ENCODE measurements at regions not wholly inside any gene's neighbourhood (a gene's known extent, or its start where the extent isn't known, plus 50 kb on each side); places are given as distances from the start of the nearest gene placed in this dataset.

DNA sequence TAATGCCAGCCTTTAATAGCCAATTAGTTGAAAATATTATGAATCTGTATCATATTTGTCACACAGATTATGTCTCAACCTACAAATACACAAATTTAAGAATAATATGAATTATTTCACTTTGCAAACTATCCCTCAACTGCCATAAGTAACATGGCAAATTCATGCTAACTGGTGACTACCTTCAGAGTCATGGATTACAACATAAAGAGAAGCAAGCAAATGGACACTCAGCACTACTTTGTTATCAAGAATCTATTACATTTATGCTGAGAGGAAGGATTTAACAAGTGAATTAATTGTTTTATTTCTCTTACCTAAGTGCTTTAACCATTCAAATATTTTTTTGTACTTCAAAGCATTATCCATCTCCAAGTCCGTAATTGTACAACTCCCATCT is 103.1 kb upstream of the BCL6 start:
- Histone ChIP-seq H4K20me1 (ENCODE audit: insufficient read depth, low read length) (no peaks in the 10 kb centered on the region), H3K9ac (ENCODE audit: insufficient read depth, low read length, poor library complexity, severe bottlenecking) (no peak overlapping the region), H3K4me3 (replicated peaks in 1 of 3; ENCODE audit: low read depth in 2 of 3, low read length in 3 of 3) (no peak overlapping the region), H3K9me3 (replicated peaks in 1 of 2; ENCODE audit: control insufficient read depth in 1 of 2, insufficient read depth in 1 of 2, low read length in 2 of 2) (peaks cover 0 to 8% of the 10 kb centered on the region in 2 donors), H3K79me2 (ENCODE audit: insufficient read depth, low read length) (no peaks in the 10 kb centered on the region), H3K36me3 (replicated peaks in 1 of 2; ENCODE audit: control insufficient read depth in 1 of 2, insufficient read depth in 2 of 2, low read length in 2 of 2) (no peaks in the 10 kb centered on the region), H3K27me3 (ENCODE audit: control insufficient read depth in 2 of 2, insufficient read depth in 2 of 2, low read length in 2 of 2) (no peaks in the 10 kb centered on the region), H2AFZ (ENCODE audit: insufficient read depth, low read depth, low read length, poor library complexity, severe bottlenecking) (no peak overlapping the region), H3K4me2 (replicated peaks; ENCODE audit: extremely low read depth, low read length, poor library complexity, severe bottlenecking) (no peak overlapping the region), H3K27ac (ENCODE audit: low read depth in 1 of 2, low read length in 2 of 2) (peak overlapping the region in 1 of 2 donors; percentile 68), H3K4me1 (ENCODE audit: control insufficient read depth in 1 of 2, insufficient read depth in 2 of 2, low read length in 2 of 2) (peaks cover 36 to 44% of the 10 kb centered on the region in 2 donors)
- DNase-seq: peak in 2 of 3 donors; percentile 17 to 57
- 100% methylated on average over 1 of the region's 1 CpG for WGBS (ENCODE audit: insufficient coverage)
- Mint-ChIP-seq H3K36me3 (no peaks in the 10 kb centered on the region), H3K9me3 (peaks cover 0 to 2% (median 0%) of the 10 kb centered on the region in 7 donors), H3K4me3 (no peak overlapping the region), H3K27me3 (ENCODE audit: low read depth in 3 of 3) (peaks cover 0 to 4% (median 2%) of the 10 kb centered on the region in 3 donors), H3K27ac (peak overlapping the region in 4 of 7 donors; percentile 2 to 97 (median 73)), H3K4me1 (peaks cover 36% of the 10 kb centered on the region)
- TF ChIP-seq, protein P1, sequence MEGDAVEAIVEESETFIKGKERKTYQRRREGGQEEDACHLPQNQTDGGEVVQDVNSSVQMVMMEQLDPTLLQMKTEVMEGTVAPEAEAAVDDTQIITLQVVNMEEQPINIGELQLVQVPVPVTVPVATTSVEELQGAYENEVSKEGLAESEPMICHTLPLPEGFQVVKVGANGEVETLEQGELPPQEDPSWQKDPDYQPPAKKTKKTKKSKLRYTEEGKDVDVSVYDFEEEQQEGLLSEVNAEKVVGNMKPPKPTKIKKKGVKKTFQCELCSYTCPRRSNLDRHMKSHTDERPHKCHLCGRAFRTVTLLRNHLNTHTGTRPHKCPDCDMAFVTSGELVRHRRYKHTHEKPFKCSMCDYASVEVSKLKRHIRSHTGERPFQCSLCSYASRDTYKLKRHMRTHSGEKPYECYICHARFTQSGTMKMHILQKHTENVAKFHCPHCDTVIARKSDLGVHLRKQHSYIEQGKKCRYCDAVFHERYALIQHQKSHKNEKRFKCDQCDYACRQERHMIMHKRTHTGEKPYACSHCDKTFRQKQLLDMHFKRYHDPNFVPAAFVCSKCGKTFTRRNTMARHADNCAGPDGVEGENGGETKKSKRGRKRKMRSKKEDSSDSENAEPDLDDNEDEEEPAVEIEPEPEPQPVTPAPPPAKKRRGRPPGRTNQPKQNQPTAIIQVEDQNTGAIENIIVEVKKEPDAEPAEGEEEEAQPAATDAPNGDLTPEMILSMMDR (IDR thresholded peaks at IDR 0.05): no peak
- intact Hi-C loops (cut with micrococcal nuclease): no loop called here

DNA sequence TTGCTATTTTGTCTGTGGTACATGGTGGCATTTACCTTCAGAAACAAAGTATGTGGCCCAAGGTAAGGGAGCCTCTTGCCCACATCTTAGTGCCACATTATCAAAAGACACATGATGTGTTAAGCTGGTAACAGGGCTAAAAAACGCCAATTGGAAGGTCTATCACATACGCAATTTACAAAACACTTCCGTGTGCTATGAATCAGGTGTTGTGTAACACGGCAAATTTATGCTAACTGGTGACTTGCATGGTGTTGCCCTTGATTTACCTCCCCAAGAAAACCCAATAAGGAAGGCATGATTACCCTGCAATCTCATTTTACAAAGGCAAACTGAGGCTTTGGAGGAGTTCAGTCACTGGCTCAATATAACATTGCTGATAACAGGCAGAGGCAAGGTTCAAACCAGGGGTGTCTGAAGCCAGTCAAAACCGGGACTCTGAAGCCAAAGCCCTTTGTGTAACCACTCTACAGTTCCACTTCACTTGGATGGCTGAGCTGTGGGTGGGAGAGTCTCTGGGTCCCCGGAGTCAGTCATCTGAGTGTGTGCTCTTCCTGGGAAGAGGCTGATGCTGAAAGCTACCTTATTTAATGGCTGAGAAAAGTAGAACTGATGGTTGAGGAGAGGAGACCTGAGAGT is 103.9 kb upstream of the BCL6 start:
- peaks cover 0 to 4% (median 2%) of the 10 kb centered on the region in 3 donors for H3K27me3 Mint-ChIP-seq (ENCODE audit: low read depth in 3 of 3)
- Histone ChIP-seq H3K4me1 (ENCODE audit: control insufficient read depth in 1 of 2, insufficient read depth in 2 of 2, low read length in 2 of 2) (peaks cover 36 to 44% of the 10 kb centered on the region in 2 donors), H4K20me1 (ENCODE audit: insufficient read depth, low read length) (no peaks in the 10 kb centered on the region), H3K36me3 (replicated peaks in 1 of 2; ENCODE audit: control insufficient read depth in 1 of 2, insufficient read depth in 2 of 2, low read length in 2 of 2) (no peaks in the 10 kb centered on the region), H3K9ac (ENCODE audit: insufficient read depth, low read length, poor library complexity, severe bottlenecking) (no peak overlapping the region), H3K4me3 (replicated peaks in 1 of 3; ENCODE audit: low read depth in 2 of 3, low read length in 3 of 3) (no peak overlapping the region), H3K27ac (ENCODE audit: low read depth in 1 of 2, low read length in 2 of 2) (peak overlapping the region; percentile 5 to 68), H3K9me3 (replicated peaks in 1 of 2; ENCODE audit: control insufficient read depth in 1 of 2, insufficient read depth in 1 of 2, low read length in 2 of 2) (peaks cover 0 to 8% of the 10 kb centered on the region in 2 donors), H3K4me2 (replicated peaks; ENCODE audit: extremely low read depth, low read length, poor library complexity, severe bottlenecking) (no peak overlapping the region), H3K79me2 (ENCODE audit: insufficient read depth, low read length) (no peaks in the 10 kb centered on the region), H3K27me3 (ENCODE audit: control insufficient read depth in 2 of 2, insufficient read depth in 2 of 2, low read length in 2 of 2) (no peaks in the 10 kb centered on the region), H2AFZ (ENCODE audit: insufficient read depth, low read depth, low read length, poor library complexity, severe bottlenecking) (peak overlapping the region; percentile 42)
- H3K4me3 Mint-ChIP-seq: no peak overlapping the region
- peak overlapping the region; percentile 75 to 97 (median 87) for H3K27ac Mint-ChIP-seq
- H3K36me3 Mint-ChIP-seq: no peaks in the 10 kb centered on the region
- DNase-seq: peak; percentile 41 to 81 (median 72)
- 100% methylated on average over 1 of the region's 6 CpGs for WGBS (ENCODE audit: insufficient coverage)
- peaks cover 0 to 2% (median 0%) of the 10 kb centered on the region in 7 donors for H3K9me3 Mint-ChIP-seq
- H3K4me1 Mint-ChIP-seq: peaks cover 36% of the 10 kb centered on the region
- TF ChIP-seq, protein P1 (IDR thresholded peaks at IDR 0.05): no peak
- intact Hi-C loops (cut with micrococcal nuclease): no loop called here

All from CD14-positive monocyte (primary cell).